ENCODE measurements at regions not wholly inside any gene's neighbourhood (a gene's known extent, or its start where the extent isn't known, plus 50 kb on each side); places are given as distances from the start of the nearest gene placed in this dataset.

DNA sequence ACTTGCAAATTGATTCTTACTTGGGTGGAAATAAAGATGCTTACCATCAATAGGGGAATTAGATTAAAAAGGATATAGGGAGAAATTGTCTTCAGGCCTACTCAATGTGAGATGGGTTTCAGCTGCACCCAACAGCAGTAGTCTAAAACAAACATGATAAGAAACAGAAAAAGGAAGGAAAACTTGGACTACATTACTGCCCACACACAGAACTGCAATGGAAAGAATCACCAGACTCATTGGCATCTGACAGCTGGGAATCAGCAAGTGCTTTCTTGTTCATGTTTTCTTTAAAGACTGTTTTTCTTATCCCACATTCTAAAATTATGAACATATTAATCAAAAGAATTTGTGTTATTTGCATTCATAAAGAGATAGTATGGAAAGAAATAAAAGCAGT is 144.2 kb downstream of the LRIG3 start:
- no peak overlapping the region for H3K23ac ChIP-seq (ENCODE audit: low read depth, low read length)
- dilution Hi-C loops (cut with HindIII; ENCODE audit: low sequenced_read_pairs, unreplicated experiment) (no loop called here), in situ Hi-C loops (cut with MboI; ENCODE audit: low sequenced_read_pairs) (no loop called here), intact Hi-C loops (cut with micrococcal nuclease) (no loop called here)
- no peak overlapping the region for H3K4me2 ChIP-seq (ENCODE audit: low read depth, low read length)
- H2AK5ac ChIP-seq (ENCODE audit: low read depth, low read length): no peak overlapping the region
- H4K5ac ChIP-seq (ENCODE audit: low read depth, low read length): no peak overlapping the region
- H3K9ac ChIP-seq (ENCODE audit: low read depth, low read length): no peak overlapping the region
- no peaks in the 10 kb centered on the region for H3K79me1 ChIP-seq (ENCODE audit: low read depth in 1 of 2, low read length in 2 of 2)
- no peak overlapping the region for H3K14ac ChIP-seq (replicated peaks; ENCODE audit: low read depth, low read length)
- ATAC-seq (ENCODE audit: low read depth): no peak
- H4K91ac ChIP-seq (ENCODE audit: insufficient read depth, low read depth, low read length): no peak overlapping the region
- no peak overlapping the region for H2BK20ac ChIP-seq (ENCODE audit: low read depth, low read length)
- ChIA-PET CTCF (no interaction called here), POLR2A (ENCODE audit: unreplicated experiment) (no interaction called here)
- no peak for DNase-seq
- no peaks in the 10 kb centered on the region for H3K36me3 ChIP-seq (ENCODE audit: control insufficient read depth, insufficient read depth, low read length)
- no peaks in the 10 kb centered on the region for H3K9me1 ChIP-seq (ENCODE audit: insufficient read depth, low read length)
- no peak overlapping the region for H3K56ac ChIP-seq (ENCODE audit: extremely low read depth, insufficient read depth, low read length)
- no peak overlapping the region for H2AFZ ChIP-seq (replicated peaks; ENCODE audit: low read length, poor library complexity)
- no peak overlapping the region for H3K27ac ChIP-seq (ENCODE audit: insufficient read depth, low read length)
- no peaks in the 10 kb centered on the region for H4K20me1 ChIP-seq (ENCODE audit: insufficient read depth, low read length)
- H4K8ac ChIP-seq (ENCODE audit: low read depth in 2 of 2, low read length in 2 of 2): no peak overlapping the region
- no peak overlapping the region for H3K18ac ChIP-seq (ENCODE audit: low read depth, low read length)
- H2BK5ac ChIP-seq (ENCODE audit: low read depth, low read length, poor library complexity, severe bottlenecking): no peak overlapping the region
- BruUV-seq (replicated peaks): no TSS peak
- no peak overlapping the region for H3K4ac ChIP-seq (ENCODE audit: low read depth, low read length)
- no peaks in the 10 kb centered on the region for H3K4me1 ChIP-seq (ENCODE audit: control insufficient read depth, insufficient read depth, low read length)
- no peak overlapping the region for H3K4me3 ChIP-seq (ENCODE audit: insufficient read depth, low read depth, low read length)
- H2BK15ac ChIP-seq (ENCODE audit: low read depth, low read length): no peak overlapping the region
- no peak overlapping the region for H2AK9ac ChIP-seq (replicated peaks; ENCODE audit: low read depth, low read length, poor library complexity)
- H3K27me3 ChIP-seq (ENCODE audit: control insufficient read depth, insufficient read depth, low read length): no peaks in the 10 kb centered on the region
- H3K9me3 ChIP-seq (ENCODE audit: control insufficient read depth, insufficient read depth, low read length): no peaks in the 10 kb centered on the region
- TF ChIP-seq SMC3 (IDR thresholded peaks at IDR 0.05; ENCODE audit: low read depth, low read length): no peak
- TF ChIP-seq POLR2A (IDR thresholded peaks at IDR 0.05; ENCODE audit: low read depth, low read length): no peak
- TF ChIP-seq, protein P1, sequence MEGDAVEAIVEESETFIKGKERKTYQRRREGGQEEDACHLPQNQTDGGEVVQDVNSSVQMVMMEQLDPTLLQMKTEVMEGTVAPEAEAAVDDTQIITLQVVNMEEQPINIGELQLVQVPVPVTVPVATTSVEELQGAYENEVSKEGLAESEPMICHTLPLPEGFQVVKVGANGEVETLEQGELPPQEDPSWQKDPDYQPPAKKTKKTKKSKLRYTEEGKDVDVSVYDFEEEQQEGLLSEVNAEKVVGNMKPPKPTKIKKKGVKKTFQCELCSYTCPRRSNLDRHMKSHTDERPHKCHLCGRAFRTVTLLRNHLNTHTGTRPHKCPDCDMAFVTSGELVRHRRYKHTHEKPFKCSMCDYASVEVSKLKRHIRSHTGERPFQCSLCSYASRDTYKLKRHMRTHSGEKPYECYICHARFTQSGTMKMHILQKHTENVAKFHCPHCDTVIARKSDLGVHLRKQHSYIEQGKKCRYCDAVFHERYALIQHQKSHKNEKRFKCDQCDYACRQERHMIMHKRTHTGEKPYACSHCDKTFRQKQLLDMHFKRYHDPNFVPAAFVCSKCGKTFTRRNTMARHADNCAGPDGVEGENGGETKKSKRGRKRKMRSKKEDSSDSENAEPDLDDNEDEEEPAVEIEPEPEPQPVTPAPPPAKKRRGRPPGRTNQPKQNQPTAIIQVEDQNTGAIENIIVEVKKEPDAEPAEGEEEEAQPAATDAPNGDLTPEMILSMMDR (conservative IDR thresholded peaks at IDR 0.05; ENCODE audit: low read depth, low read length): no peak
- TF ChIP-seq RCOR1 (IDR thresholded peaks at IDR 0.05; ENCODE audit: insufficient replicate concordance, low read length): no peak
- TF ChIP-seq, protein P2, sequence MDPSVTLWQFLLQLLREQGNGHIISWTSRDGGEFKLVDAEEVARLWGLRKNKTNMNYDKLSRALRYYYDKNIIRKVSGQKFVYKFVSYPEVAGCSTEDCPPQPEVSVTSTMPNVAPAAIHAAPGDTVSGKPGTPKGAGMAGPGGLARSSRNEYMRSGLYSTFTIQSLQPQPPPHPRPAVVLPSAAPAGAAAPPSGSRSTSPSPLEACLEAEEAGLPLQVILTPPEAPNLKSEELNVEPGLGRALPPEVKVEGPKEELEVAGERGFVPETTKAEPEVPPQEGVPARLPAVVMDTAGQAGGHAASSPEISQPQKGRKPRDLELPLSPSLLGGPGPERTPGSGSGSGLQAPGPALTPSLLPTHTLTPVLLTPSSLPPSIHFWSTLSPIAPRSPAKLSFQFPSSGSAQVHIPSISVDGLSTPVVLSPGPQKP (IDR thresholded peaks at IDR 0.05; ENCODE audit: borderline replicate concordance, low read depth, low read length): no peak
- no peak for TF ChIP-seq RAD21 (IDR thresholded peaks at IDR 0.05; ENCODE audit: low read length)
- no peak for TF ChIP-seq MXI1 (IDR thresholded peaks at IDR 0.05; ENCODE audit: borderline replicate concordance, low read depth, low read length)
- TF ChIP-seq BHLHE40 (IDR thresholded peaks at IDR 0.05; ENCODE audit: low read depth, low read length): no peak
- H2BK120ac ChIP-seq (ENCODE audit: low read depth, low read length): no peak overlapping the region
